ENCODE measurements at regions not wholly inside any gene's neighbourhood (a gene's known extent, or its start where the extent isn't known, plus 50 kb on each side); places are given as distances from the start of the nearest gene placed in this dataset.

DNA sequence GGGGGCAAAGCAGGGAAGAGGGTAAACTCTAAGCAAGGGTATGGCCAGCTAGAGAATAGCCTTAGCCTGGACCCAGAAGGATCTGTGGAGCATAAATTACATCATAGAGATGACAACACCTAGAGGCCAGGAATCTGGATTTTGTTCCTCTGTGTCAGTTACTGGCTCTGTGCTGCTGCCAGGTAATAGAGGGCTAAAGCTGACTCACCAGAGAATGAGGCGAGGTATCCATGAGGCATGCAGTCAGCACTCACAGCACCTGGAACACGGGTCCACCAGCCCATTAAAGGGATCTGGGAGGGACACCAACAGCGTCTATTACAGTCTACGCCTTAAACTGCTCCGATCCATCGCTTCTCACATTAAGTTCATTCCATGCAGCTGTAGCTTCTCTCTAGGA is 74.9 kb upstream of the CMKLR1 start:
- no peak overlapping the region for H3K4me3 ChIP-seq (ENCODE audit: low read depth, low read length)
- TF ChIP-seq, protein P1, sequence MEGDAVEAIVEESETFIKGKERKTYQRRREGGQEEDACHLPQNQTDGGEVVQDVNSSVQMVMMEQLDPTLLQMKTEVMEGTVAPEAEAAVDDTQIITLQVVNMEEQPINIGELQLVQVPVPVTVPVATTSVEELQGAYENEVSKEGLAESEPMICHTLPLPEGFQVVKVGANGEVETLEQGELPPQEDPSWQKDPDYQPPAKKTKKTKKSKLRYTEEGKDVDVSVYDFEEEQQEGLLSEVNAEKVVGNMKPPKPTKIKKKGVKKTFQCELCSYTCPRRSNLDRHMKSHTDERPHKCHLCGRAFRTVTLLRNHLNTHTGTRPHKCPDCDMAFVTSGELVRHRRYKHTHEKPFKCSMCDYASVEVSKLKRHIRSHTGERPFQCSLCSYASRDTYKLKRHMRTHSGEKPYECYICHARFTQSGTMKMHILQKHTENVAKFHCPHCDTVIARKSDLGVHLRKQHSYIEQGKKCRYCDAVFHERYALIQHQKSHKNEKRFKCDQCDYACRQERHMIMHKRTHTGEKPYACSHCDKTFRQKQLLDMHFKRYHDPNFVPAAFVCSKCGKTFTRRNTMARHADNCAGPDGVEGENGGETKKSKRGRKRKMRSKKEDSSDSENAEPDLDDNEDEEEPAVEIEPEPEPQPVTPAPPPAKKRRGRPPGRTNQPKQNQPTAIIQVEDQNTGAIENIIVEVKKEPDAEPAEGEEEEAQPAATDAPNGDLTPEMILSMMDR (IDR thresholded peaks at IDR 0.05; ENCODE audit: insufficient read depth, low read depth, low read length), result no peak
- DNase-seq (ENCODE audit: low read depth), result no peak

GRCh38 chr12:108410689-108411088 is 71.6 kb upstream of the CMKLR1 start:
- no peak overlapping the region for H3K4me3 ChIP-seq (ENCODE audit: low read depth, low read length)
- no peak for DNase-seq (ENCODE audit: low read depth)
- TF ChIP-seq, protein P1 (IDR thresholded peaks at IDR 0.05; ENCODE audit: insufficient read depth, low read depth, low read length), result no peak

- H3K4me3 ChIP-seq (ENCODE audit: low read depth, low read length), result no peak overlapping the region
- no peak for DNase-seq (ENCODE audit: low read depth)
- TF ChIP-seq, protein P1 (IDR thresholded peaks at IDR 0.05; ENCODE audit: insufficient read depth, low read depth, low read length), result no peak
These were observed 70.4 kb upstream of the CMKLR1 start for GRCh38 chr12:108409481-108409880.

GRCh38 chr12:108403952-108404351 is 64.8 kb upstream of the CMKLR1 start:
- no peak for DNase-seq (ENCODE audit: low read depth)

GRCh38 chr12:108401964-108402363 is 62.9 kb upstream of the CMKLR1 start:
- TF ChIP-seq, protein P1 (IDR thresholded peaks at IDR 0.05; ENCODE audit: insufficient read depth, low read depth, low read length), result no peak
- no peak for DNase-seq (ENCODE audit: low read depth)
- no peak overlapping the region for H3K4me3 ChIP-seq (ENCODE audit: low read depth, low read length)

More at GRCh38 chr12:108403952-108404351, 64.8 kb upstream of the CMKLR1 start:
- H3K4me3 ChIP-seq (ENCODE audit: low read depth, low read length), result no peak overlapping the region
- TF ChIP-seq, protein P1 (IDR thresholded peaks at IDR 0.05; ENCODE audit: insufficient read depth, low read depth, low read length), result no peak

DNA sequence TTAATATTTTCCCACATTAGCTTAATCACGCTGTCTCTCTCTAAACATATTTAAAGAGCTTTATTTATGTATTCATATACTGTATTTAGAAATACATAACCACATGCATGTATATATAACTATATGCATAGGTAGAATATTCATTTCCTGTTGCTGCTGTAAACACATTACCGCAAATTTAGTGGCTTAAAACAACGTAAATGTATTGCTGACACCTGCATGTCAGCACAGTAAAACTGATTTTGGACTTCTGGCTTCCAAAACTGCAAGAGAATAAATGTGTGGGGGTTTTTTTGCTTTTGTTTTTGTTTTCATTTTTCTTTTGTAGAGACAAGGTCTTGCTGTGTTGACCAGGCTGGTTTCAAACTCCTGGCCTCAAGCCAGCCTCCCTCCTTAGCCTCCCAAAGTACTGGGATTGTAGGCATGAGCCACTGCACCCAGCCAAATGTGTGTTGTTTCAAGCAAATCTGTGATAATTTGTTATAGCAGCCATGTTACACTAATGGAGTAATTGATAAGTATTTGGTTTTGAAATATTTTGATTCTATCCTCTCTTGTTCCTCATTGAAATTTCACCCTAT is 61.9 kb upstream of the CMKLR1 start:
- H3K4me3 ChIP-seq (ENCODE audit: low read depth, low read length), result no peak overlapping the region
- DNase-seq (ENCODE audit: low read depth), result no peak
- TF ChIP-seq, protein P1 (IDR thresholded peaks at IDR 0.05; ENCODE audit: insufficient read depth, low read depth, low read length), result no peak

DNA sequence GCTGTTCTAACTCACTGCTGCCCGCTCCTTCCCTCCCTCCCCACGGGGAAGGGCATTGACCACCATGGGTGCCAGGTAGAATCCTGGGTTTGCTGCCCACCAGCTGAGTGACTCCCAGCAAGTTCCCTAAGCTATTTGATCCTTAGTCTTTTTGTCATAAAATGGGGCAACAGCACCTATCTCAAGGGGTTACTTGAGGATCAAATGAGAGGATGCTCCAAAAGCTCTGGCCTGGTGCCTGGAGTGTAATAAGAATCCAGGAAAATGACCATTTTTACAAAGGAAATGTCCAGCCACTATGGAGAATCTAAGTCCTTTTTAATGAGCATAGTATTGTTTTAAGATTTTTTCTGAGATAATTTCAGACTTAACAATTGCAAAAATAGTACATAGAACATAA is 61.4 kb upstream of the CMKLR1 start:
- DNase-seq (ENCODE audit: low read depth), result no peak
- no peak overlapping the region for H3K4me3 ChIP-seq (ENCODE audit: low read depth, low read length)
- TF ChIP-seq, protein P1 (IDR thresholded peaks at IDR 0.05; ENCODE audit: insufficient read depth, low read depth, low read length), result no peak
